Prostate gland (tissue), 2 donors: ENCODE measurements at regions not wholly inside any gene's neighbourhood (a gene's known extent, or its start where the extent isn't known, plus 50 kb on each side); places are given as distances from the start of the nearest gene placed in this dataset.

Experiments used
- DNase-seq: peaks from one replicate; pipeline ENCODE4 v3.0.0-alpha.2; 2019; ENCODE audit warnings: low spot score
- H3K27ac ChIP-seq, 2 donors: fragments of 200-600 bp; sonication (generic); 2 replicates each; pipeline ENCODE4 v1.5.1; 2017 to 2019
- H3K27me3 ChIP-seq: fragments of 200-600 bp; sonication (generic); replicated peaks from 2 replicates; pipeline ENCODE4 v1.5.1; 2019; ENCODE audit not compliant: insufficient read depth
- H3K36me3 ChIP-seq, 2 donors: fragments of 200-600 bp; sonication (generic); 1 replicate in 1 of 2; 2 replicates in 1 of 2; pipeline versions ENCODE4 v1.5.1 to v1.8.1; 2017 to 2019
- H3K4me1 ChIP-seq: fragments of 200-600 bp; sonication (generic); replicated peaks from 2 replicates; pipeline ENCODE4 v1.5.1; 2019
- H3K4me3 ChIP-seq, 2 donors: fragments of 200-600 bp; sonication (generic); 2 replicates each; pipeline ENCODE4 v1.5.1; 2017 to 2019
- H3K9me3 ChIP-seq: fragments of 200-600 bp; sonication (generic); 2 replicates; pipeline ENCODE4 v1.5.1; 2017
- POLR2A ChIP-seq: fragments of 450-650 bp; IDR thresholded peaks from one replicate; pipeline ENCODE4 v1.6.1; 2016; ENCODE audit warnings: antibody characterized with exemption, mild to moderate bottlenecking
- POLR2AphosphoS5 ChIP-seq: sonication (generic); formaldehyde crosslinking; IDR thresholded peaks from one replicate; pipeline ENCODE4 v1.6.1; 2017; ENCODE audit warnings: antibody characterized with exemption
- WGBS: methylation state at CpG from one replicate; pipeline ENCODE4 v1.1.5; 2018; 5-methylcytosine and 5-hydroxymethylcytosine counted together
- intact Hi-C: fragments of 100-400 bp; cut with DNase I; formaldehyde crosslinking; loops from one replicate; pipeline ENCODE4 v1.14.2; 2022
- TF ChIP-seq, protein P1 (sequence below), 4 experiments: fragments of 200-600 bp in 2 of 4; fragments of 450-650 bp in 2 of 4; sonication (generic) in 2 of 4; IDR thresholded peaks; 1 replicate in 3 of 4; 2 replicates in 1 of 4; pipeline ENCODE4 v1.5.1; 2016 to 2019; ENCODE audit warnings: antibody characterized with exemption in 4 of 4, mild to moderate bottlenecking in 2 of 4, moderate library complexity in 2 of 4

- DNase-seq = no peak
- Histone ChIP-seq H3K4me3 (no peak overlapping the region), H3K27ac (no peak overlapping the region), H3K9me3 (no peaks in the 10 kb centered on the region), H3K36me3 (no peaks in the 10 kb centered on the region), H3K27me3 (no peaks in the 10 kb centered on the region), H3K4me1 (no peaks in the 10 kb centered on the region)
- 42% methylated on average over 1 of the region's 1 CpG for WGBS
- TF ChIP-seq, protein P1, sequence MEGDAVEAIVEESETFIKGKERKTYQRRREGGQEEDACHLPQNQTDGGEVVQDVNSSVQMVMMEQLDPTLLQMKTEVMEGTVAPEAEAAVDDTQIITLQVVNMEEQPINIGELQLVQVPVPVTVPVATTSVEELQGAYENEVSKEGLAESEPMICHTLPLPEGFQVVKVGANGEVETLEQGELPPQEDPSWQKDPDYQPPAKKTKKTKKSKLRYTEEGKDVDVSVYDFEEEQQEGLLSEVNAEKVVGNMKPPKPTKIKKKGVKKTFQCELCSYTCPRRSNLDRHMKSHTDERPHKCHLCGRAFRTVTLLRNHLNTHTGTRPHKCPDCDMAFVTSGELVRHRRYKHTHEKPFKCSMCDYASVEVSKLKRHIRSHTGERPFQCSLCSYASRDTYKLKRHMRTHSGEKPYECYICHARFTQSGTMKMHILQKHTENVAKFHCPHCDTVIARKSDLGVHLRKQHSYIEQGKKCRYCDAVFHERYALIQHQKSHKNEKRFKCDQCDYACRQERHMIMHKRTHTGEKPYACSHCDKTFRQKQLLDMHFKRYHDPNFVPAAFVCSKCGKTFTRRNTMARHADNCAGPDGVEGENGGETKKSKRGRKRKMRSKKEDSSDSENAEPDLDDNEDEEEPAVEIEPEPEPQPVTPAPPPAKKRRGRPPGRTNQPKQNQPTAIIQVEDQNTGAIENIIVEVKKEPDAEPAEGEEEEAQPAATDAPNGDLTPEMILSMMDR (IDR thresholded peaks at IDR 0.05) = no peak
- TF ChIP-seq POLR2A = no peak
- intact Hi-C loops = no loop called here
These were observed 386.3 kb downstream of the ZIC1 start for GRCh38 chr3:147795418-147795817.

- DNase-seq = no peak
- Histone ChIP-seq H3K27ac (no peak overlapping the region), H3K4me1 (no peaks in the 10 kb centered on the region), H3K36me3 (no peaks in the 10 kb centered on the region), H3K9me3 (no peaks in the 10 kb centered on the region), H3K4me3 (no peak overlapping the region), H3K27me3 (no peaks in the 10 kb centered on the region)
- intact Hi-C loops = no loop called here
- TF ChIP-seq, protein P1 (IDR thresholded peaks at IDR 0.05) = no peak
- TF ChIP-seq POLR2AphosphoS5 (no peak), POLR2A (no peak)
These were observed 387.9 kb downstream of the ZIC1 start for GRCh38 chr3:147797095-147797494.

DNA sequence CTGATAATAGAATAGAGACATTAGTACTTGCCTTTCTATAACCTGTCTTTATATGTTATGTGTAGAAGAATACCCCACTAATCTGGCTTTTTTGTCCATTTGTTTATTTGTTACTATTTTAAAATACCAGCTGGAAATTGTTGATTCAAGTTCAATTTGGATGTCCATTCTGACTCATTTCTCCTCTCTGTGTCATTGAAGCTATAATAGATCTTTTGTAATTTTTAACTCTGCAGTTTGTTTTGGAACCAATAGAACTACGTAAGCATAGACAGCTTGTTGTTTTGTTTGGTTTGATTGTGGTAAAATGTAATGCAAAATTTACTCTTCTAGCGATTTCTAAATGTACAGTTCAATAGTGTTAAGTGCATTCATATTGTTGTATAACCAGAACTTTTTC lies 390.4 kb downstream of the ZIC1 start:
- WGBS = 61% methylated on average over 2 of the region's 2 CpGs
- TF ChIP-seq POLR2A (no peak), POLR2AphosphoS5 (no peak)
- TF ChIP-seq, protein P1 (IDR thresholded peaks at IDR 0.05) = no peak
- Histone ChIP-seq H3K36me3 (no peaks in the 10 kb centered on the region), H3K4me3 (no peak overlapping the region), H3K9me3 (no peaks in the 10 kb centered on the region), H3K4me1 (no peaks in the 10 kb centered on the region), H3K27me3 (no peaks in the 10 kb centered on the region), H3K27ac (no peak overlapping the region)
- DNase-seq = no peak
- intact Hi-C loops = no loop called here

DNA sequence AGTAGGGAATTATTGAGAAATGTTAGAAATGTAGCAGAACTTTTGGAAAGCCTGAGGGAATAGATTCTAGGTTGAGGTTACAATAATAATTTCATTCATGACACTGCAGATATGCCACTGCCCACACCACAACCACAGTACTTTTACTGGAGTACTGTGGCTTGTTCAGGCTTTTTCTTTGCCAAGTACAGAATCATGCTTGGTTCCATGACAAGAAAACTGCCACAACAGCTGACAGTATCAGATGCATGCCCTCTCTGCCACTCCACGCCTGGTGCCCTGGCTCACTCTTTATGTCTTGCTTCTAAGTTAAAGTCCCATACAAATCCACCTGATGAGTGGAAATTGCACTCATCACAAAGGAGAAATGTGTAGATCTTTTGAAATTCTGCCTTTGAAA lies 398.6 kb downstream of the ZIC1 start:
- Histone ChIP-seq H3K27me3 (no peaks in the 10 kb centered on the region), H3K36me3 (no peaks in the 10 kb centered on the region), H3K27ac (no peak overlapping the region), H3K4me1 (no peaks in the 10 kb centered on the region), H3K9me3 (no peaks in the 10 kb centered on the region), H3K4me3 (no peak overlapping the region)
- TF ChIP-seq, protein P1 (IDR thresholded peaks at IDR 0.05) = no peak
- TF ChIP-seq POLR2A (no peak), POLR2AphosphoS5 (no peak)
- WGBS = 97% methylated on average over 1 of the region's 1 CpG
- intact Hi-C loops = no loop called here
- DNase-seq = no peak

- intact Hi-C loops = no loop called here
- Histone ChIP-seq H3K36me3 (no peaks in the 10 kb centered on the region), H3K27me3 (no peaks in the 10 kb centered on the region), H3K4me1 (no peaks in the 10 kb centered on the region), H3K27ac (no peak overlapping the region), H3K4me3 (no peak overlapping the region), H3K9me3 (no peaks in the 10 kb centered on the region)
- TF ChIP-seq, protein P1 (IDR thresholded peaks at IDR 0.05) = no peak
- TF ChIP-seq POLR2AphosphoS5 (no peak), POLR2A (no peak)
- DNase-seq = no peak
- WGBS = 84% methylated on average over 1 of the region's 1 CpG
These were observed 400.0 kb downstream of the ZIC1 start for GRCh38 chr3:147809206-147809605.
